GM12878 (cell line): ENCODE measurements at regions not wholly inside any gene's neighbourhood (a gene's known extent, or its start where the extent isn't known, plus 50 kb on each side); places are given as distances from the start of the nearest gene placed in this dataset.

ENCODE experiments used
- ATF7 ChIP-seq: fragments of 450-650 bp; IDR thresholded peaks from 2 replicates; pipeline ENCODE4 v1.6.1; 2016; ENCODE audit warnings: low read depth, mild to moderate bottlenecking
- BACH1 ChIP-seq: fragments of 450-650 bp; IDR thresholded peaks from 2 replicates; pipeline ENCODE4 v1.6.1; 2017; ENCODE audit warnings: mild to moderate bottlenecking, borderline replicate concordance
- BHLHE40 ChIP-seq, 2 experiments: fragments of 450-650 bp in 1 of 2; IDR thresholded peaks; 2 replicates each; pipeline ENCODE4 v1.6.1; 2011 to 2017; ENCODE audit warnings: low read depth in 2 of 2, borderline replicate concordance in 1 of 2, improper control_type of control experiment in 1 of 2, low read length in 1 of 2, mild to moderate bottlenecking in 1 of 2
- DPF2 ChIP-seq: fragments of 450-650 bp; IDR thresholded peaks from 2 replicates; pipeline ENCODE4 v1.6.1; 2017; ENCODE audit warnings: mild to moderate bottlenecking
- EP300 ChIP-seq, 2 experiments: fragments of 150-350 bp in 1 of 2; IDR thresholded peaks; 2 replicates each; pipeline ENCODE4 v1.6.1; 2011 to 2012; ENCODE audit warnings: low read depth in 2 of 2, low read length in 2 of 2, borderline replicate concordance in 1 of 2, improper control_type of control experiment in 1 of 2, inconsistent platforms in 1 of 2; ENCODE audit not compliant: control insufficient read depth in 1 of 2
- LARP7 ChIP-seq: fragments of 450-650 bp; IDR thresholded peaks from 2 replicates; pipeline ENCODE4 v1.6.1; 2017; ENCODE audit warnings: mild to moderate bottlenecking
- MTA2 ChIP-seq: fragments of 450-650 bp; IDR thresholded peaks from 2 replicates; pipeline ENCODE4 v1.6.1; 2016; ENCODE audit warnings: low read depth, mild to moderate bottlenecking, moderate library complexity
- MXI1 ChIP-seq: fragments of 150-350 bp; IDR thresholded peaks from 2 replicates; pipeline ENCODE4 v1.6.1; 2011; ENCODE audit warnings: low read depth, mild to moderate bottlenecking, inconsistent platforms, low read length, improper control_type of control experiment
- NFIC ChIP-seq: IDR thresholded peaks from 2 replicates; pipeline ENCODE4 v1.6.1; 2012; ENCODE audit warnings: low read depth, mild to moderate bottlenecking, inconsistent platforms, low read length, moderate library complexity
- PAX8 ChIP-seq: fragments of 450-650 bp; IDR thresholded peaks from 2 replicates; pipeline ENCODE4 v1.6.1; 2017; ENCODE audit warnings: mild to moderate bottlenecking, moderate library complexity
- RCOR1 ChIP-seq: conservative IDR thresholded peaks from 2 replicates; pipeline ENCODE4 v1.6.1; 2012; ENCODE audit warnings: low read depth, low read length, improper control_type of control experiment
- RELB ChIP-seq: fragments of 450-650 bp; IDR thresholded peaks from 2 replicates; pipeline ENCODE4 v1.6.1; 2017; ENCODE audit warnings: low read depth, mild to moderate bottlenecking, moderate library complexity
- SP1 ChIP-seq: IDR thresholded peaks from one replicate; pipeline ENCODE4 v1.6.1; 2011; ENCODE audit warnings: low read depth, low read length
- TBL1XR1 ChIP-seq: IDR thresholded peaks from 2 replicates; pipeline ENCODE4 v1.6.1; 2012; ENCODE audit warnings: low read depth, low read length, improper control_type of control experiment
- YBX1 ChIP-seq: fragments of 450-650 bp; IDR thresholded peaks from 2 replicates; pipeline ENCODE4 v1.6.1; 2016; ENCODE audit warnings: antibody characterized with exemption
- ZNF217 ChIP-seq: fragments of 450-650 bp; IDR thresholded peaks from 2 replicates; pipeline ENCODE4 v1.6.1; 2017; ENCODE audit warnings: antibody characterized with exemption, mild to moderate bottlenecking
- ZNF24 ChIP-seq: fragments of 450-650 bp; IDR thresholded peaks from 2 replicates; pipeline ENCODE4 v1.6.1; 2017; ENCODE audit warnings: antibody characterized with exemption, mild to moderate bottlenecking

DNA sequence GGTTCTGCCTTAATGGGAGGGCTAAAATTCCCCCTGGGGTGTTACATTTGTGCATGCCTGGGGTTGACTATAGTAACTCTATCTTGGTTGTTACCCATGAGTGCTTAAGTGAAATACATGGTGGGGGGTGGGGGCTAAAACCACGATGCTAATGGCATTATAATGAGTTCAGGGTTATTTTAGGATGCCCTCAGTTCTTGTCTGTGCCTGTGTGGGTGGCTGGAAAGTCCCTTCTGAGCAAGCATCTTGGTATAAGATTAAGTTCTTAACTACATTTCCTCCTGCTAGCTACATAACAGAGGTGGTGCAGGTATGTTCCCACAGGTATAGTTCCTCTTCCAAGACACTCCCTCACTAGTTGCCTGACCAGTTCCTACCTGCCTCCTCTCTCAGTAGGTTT lies 822.3 kb downstream of the LRFN5 start (continued):
- TF ChIP-seq BHLHE40 (IDR thresholded peaks at IDR 0.05; ENCODE audit: borderline replicate concordance in 1 of 2, low read depth in 2 of 2, low read length in 1 of 2) (peak; percentile 18 to 43; a peak in 1 of 4 replicates), LARP7 (no peak), MTA2 (peak; percentile 90), ZNF24 (0 out of 2 replicates have a peak, but pooled peaks have one; percentile 28), PAX8 (no peak), BACH1 (0 out of 2 replicates have a peak, but pooled peaks have one; percentile 19), ZNF217 (peak; percentile 98), SP1 (peak; percentile 47), MXI1 (0 out of 2 replicates have a peak, but pooled peaks have one; percentile 27), TBL1XR1 (peak; percentile 71; the same call in 1 of the 2 replicates), YBX1 (no peak), EP300 (IDR thresholded peaks at IDR 0.05; ENCODE audit: borderline replicate concordance in 1 of 2, control insufficient read depth in 1 of 2, low read depth in 2 of 2, low read length in 2 of 2) (peak; percentile 67 to 77; a peak in 3 of 4 replicates), RCOR1 (0 out of 2 replicates have a peak, but pooled peaks have one; percentile 71), RELB (peak; percentile 84), ATF7 (peak; percentile 55; the same call in 1 of the 2 replicates), DPF2 (peak; percentile 52; the same call in 1 of the 2 replicates), NFIC (peak; percentile 51; the same call in 1 of the 2 replicates)
- TF ChIP-seq, all 136 proteins: peak for 31
